ENCODE measurements at regions not wholly inside any gene's neighbourhood (a gene's known extent, or its start where the extent isn't known, plus 50 kb on each side); places are given as distances from the start of the nearest gene placed in this dataset.

- H3K36me3 ChIP-seq (ENCODE audit: insufficient read depth, low read length) = no peaks in the 10 kb centered on the region
- TF ChIP-seq FOXP2 (optimal IDR thresholded peaks at IDR 0.05; ENCODE audit: control extremely low read depth, extremely low read length, insufficient read depth) = no peak
- TF ChIP-seq EZH2 (IDR thresholded peaks at IDR 0.05) = no peak
- no peak for TF ChIP-seq POLR2AphosphoS5 (IDR thresholded peaks at IDR 0.05; ENCODE audit: borderline replicate concordance, low read depth, low read length)
- no peak for DNase-seq (ENCODE audit: low read depth, low spot score)
- H3K9ac ChIP-seq (ENCODE audit: insufficient read length) = no peak overlapping the region
- H3K4me3 ChIP-seq = no peak overlapping the region
- no peak overlapping the region for H3K27ac ChIP-seq
- H3K9me3 ChIP-seq (ENCODE audit: low read depth, low read length) = no peaks in the 10 kb centered on the region
Observed at GRCh38 chr4:144562019-144562705, 83.8 kb upstream of the HHIP start.

DNA sequence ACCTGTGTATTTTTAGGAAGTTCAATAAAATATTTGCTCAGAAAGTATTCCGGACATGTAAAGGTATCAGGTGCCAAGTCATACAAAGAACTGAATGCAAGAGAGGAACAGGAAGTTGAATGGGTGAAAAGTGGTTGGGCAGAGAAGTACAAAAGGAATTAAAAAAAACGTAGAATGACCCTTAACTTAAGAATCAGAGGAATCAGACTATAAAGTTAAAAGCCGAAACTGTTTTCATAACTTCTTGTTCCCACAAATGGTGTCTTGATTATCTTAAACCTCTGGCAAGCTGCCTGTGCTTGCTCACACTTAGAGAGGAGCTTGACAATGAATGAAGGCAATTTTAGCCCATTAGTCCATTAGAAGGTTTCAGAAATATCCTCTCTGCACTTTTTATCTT is 81.6 kb upstream of the HHIP start:
- Histone ChIP-seq H3K9me3 (ENCODE audit: low read depth, low read length) (no peaks in the 10 kb centered on the region), H3K9ac (ENCODE audit: insufficient read length) (no peak overlapping the region), H3K36me3 (ENCODE audit: insufficient read depth, low read length) (no peaks in the 10 kb centered on the region), H3K4me3 (no peak overlapping the region), H3K27ac (no peak overlapping the region)
- no peak for DNase-seq (ENCODE audit: low read depth, low spot score)
- TF ChIP-seq POLR2AphosphoS5 (IDR thresholded peaks at IDR 0.05; ENCODE audit: borderline replicate concordance, low read depth, low read length) (no peak), FOXP2 (optimal IDR thresholded peaks at IDR 0.05; ENCODE audit: control extremely low read depth, extremely low read length, insufficient read depth) (no peak), EZH2 (IDR thresholded peaks at IDR 0.05) (no peak)

GRCh38 chr4:144565527-144566195 is 80.3 kb upstream of the HHIP start:
- H3K9ac ChIP-seq (ENCODE audit: insufficient read length) = no peak overlapping the region
- no peak for TF ChIP-seq FOXP2 (optimal IDR thresholded peaks at IDR 0.05; ENCODE audit: control extremely low read depth, extremely low read length, insufficient read depth)
- TF ChIP-seq POLR2AphosphoS5 (IDR thresholded peaks at IDR 0.05; ENCODE audit: borderline replicate concordance, low read depth, low read length) = no peak
- TF ChIP-seq EZH2 (IDR thresholded peaks at IDR 0.05) = no peak
- H3K36me3 ChIP-seq (ENCODE audit: insufficient read depth, low read length) = no peaks in the 10 kb centered on the region
- DNase-seq (ENCODE audit: low read depth, low spot score) = no peak
- no peaks in the 10 kb centered on the region for H3K9me3 ChIP-seq (ENCODE audit: low read depth, low read length)
- H3K4me3 ChIP-seq = no peak overlapping the region
- H3K27ac ChIP-seq = no peak overlapping the region

DNA sequence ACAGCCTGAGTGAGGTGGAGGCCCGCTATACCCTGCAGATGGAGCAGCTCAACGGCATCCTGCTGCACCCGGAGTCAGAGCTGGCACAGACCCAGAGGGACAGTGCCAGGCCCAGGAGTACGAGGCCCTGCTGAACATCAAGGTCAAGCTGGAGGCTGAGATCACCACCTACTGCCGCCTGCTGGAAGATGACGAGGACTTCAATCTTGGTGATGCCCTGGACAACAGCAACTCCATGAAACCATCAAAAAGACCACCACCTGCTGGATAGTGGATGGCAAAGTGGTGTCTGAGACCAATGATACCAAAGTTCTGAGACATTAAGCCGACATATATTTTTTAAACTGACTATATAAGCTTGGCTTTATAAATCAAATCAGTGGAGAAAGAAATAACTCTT is 73.3 kb upstream of the HHIP start:
- no peaks in the 10 kb centered on the region for H3K9me3 ChIP-seq (ENCODE audit: low read depth, low read length)
- H3K9ac ChIP-seq (ENCODE audit: insufficient read length) = no peak overlapping the region
- DNase-seq (ENCODE audit: low read depth, low spot score) = no peak
- H3K27ac ChIP-seq = no peak overlapping the region
- no peak for TF ChIP-seq FOXP2 (optimal IDR thresholded peaks at IDR 0.05; ENCODE audit: control extremely low read depth, extremely low read length, insufficient read depth)
- TF ChIP-seq POLR2AphosphoS5 (IDR thresholded peaks at IDR 0.05; ENCODE audit: borderline replicate concordance, low read depth, low read length) = no peak
- no peak for TF ChIP-seq EZH2 (IDR thresholded peaks at IDR 0.05)
- no peak overlapping the region for H3K4me3 ChIP-seq
- no peaks in the 10 kb centered on the region for H3K36me3 ChIP-seq (ENCODE audit: insufficient read depth, low read length)

GRCh38 chr4:144574000-144574399 is 72.0 kb upstream of the HHIP start:
- Histone ChIP-seq H3K27ac (no peak overlapping the region), H3K36me3 (ENCODE audit: insufficient read depth, low read length) (no peaks in the 10 kb centered on the region)

DNA sequence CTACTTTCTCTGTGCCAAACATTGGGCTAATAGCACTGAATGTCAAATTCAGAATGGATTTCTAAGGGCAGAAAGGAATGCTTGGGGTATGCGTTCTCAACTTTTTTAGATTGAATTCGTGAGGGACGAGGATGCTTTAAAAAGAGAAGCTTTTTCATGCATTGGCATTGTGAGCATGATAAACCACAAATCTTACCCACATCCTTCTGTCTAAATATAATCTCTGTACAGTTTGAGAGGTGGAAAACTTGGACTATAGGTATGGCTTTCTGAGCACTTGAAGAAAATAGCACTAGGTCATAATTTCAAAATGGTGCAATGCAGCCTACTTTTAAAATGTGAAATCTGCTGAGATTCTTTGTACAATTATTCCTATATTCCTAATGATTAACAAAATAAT is 71.4 kb upstream of the HHIP start:
- Histone ChIP-seq H3K36me3 (ENCODE audit: insufficient read depth, low read length) (no peaks in the 10 kb centered on the region), H3K27ac (no peak overlapping the region), H3K9ac (ENCODE audit: insufficient read length) (no peak overlapping the region), H3K4me3 (no peak overlapping the region), H3K9me3 (ENCODE audit: low read depth, low read length) (no peaks in the 10 kb centered on the region)
- TF ChIP-seq FOXP2 (optimal IDR thresholded peaks at IDR 0.05; ENCODE audit: control extremely low read depth, extremely low read length, insufficient read depth) = no peak
- TF ChIP-seq EZH2 (IDR thresholded peaks at IDR 0.05) = no peak
- no peak for TF ChIP-seq POLR2AphosphoS5 (IDR thresholded peaks at IDR 0.05; ENCODE audit: borderline replicate concordance, low read depth, low read length)
- DNase-seq (ENCODE audit: low read depth, low spot score) = no peak

More at GRCh38 chr4:144574000-144574399, 72.0 kb upstream of the HHIP start:
- Histone ChIP-seq H3K4me3 (no peak overlapping the region), H3K9me3 (ENCODE audit: low read depth, low read length) (no peaks in the 10 kb centered on the region), H3K9ac (ENCODE audit: insufficient read length) (no peak overlapping the region)
- TF ChIP-seq EZH2 (IDR thresholded peaks at IDR 0.05) (no peak), POLR2AphosphoS5 (IDR thresholded peaks at IDR 0.05; ENCODE audit: borderline replicate concordance, low read depth, low read length) (no peak), FOXP2 (optimal IDR thresholded peaks at IDR 0.05; ENCODE audit: control extremely low read depth, extremely low read length, insufficient read depth) (no peak)
- DNase-seq (ENCODE audit: low read depth, low spot score) = no peak

GRCh38 chr4:144575181-144575580 is 70.8 kb upstream of the HHIP start:
- Histone ChIP-seq H3K27ac (no peak overlapping the region), H3K4me3 (no peak overlapping the region), H3K9ac (ENCODE audit: insufficient read length) (no peak overlapping the region), H3K36me3 (ENCODE audit: insufficient read depth, low read length) (no peaks in the 10 kb centered on the region), H3K9me3 (ENCODE audit: low read depth, low read length) (no peaks in the 10 kb centered on the region)
- no peak for TF ChIP-seq FOXP2 (optimal IDR thresholded peaks at IDR 0.05; ENCODE audit: control extremely low read depth, extremely low read length, insufficient read depth)
- TF ChIP-seq POLR2AphosphoS5 (IDR thresholded peaks at IDR 0.05; ENCODE audit: borderline replicate concordance, low read depth, low read length) = no peak
- no peak for TF ChIP-seq EZH2 (IDR thresholded peaks at IDR 0.05)
- no peak for DNase-seq (ENCODE audit: low read depth, low spot score)

DNA sequence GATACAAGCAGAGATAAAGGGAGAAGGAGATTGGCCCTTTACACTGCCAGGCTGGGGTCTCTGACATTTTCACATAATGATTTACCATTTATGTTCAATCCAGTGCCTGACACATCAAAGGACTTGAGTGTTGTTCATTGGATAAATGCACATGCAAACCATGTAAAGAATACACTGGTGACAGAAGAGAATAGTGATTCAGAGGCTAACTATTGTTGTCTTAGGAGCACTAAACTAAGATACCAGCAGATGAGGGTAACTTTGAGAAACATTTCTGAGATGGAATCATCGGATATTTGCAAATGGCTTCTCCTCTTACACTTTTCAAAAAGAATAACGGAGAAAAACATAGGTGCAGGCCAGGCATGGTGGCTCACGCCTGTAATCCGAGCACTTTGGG is 67.3 kb upstream of the HHIP start:
- Histone ChIP-seq H3K9me3 (ENCODE audit: low read depth, low read length) (no peaks in the 10 kb centered on the region), H3K27ac (no peak overlapping the region), H3K4me3 (no peak overlapping the region), H3K36me3 (ENCODE audit: insufficient read depth, low read length) (no peaks in the 10 kb centered on the region), H3K9ac (ENCODE audit: insufficient read length) (no peak overlapping the region)
- DNase-seq (ENCODE audit: low read depth, low spot score) = no peak
- TF ChIP-seq EZH2 (IDR thresholded peaks at IDR 0.05) = no peak
- no peak for TF ChIP-seq FOXP2 (optimal IDR thresholded peaks at IDR 0.05; ENCODE audit: control extremely low read depth, extremely low read length, insufficient read depth)
- no peak for TF ChIP-seq POLR2AphosphoS5 (IDR thresholded peaks at IDR 0.05; ENCODE audit: borderline replicate concordance, low read depth, low read length)
